GM19455 (cell line): ENCODE measurements at regions not wholly inside any gene's neighbourhood (a gene's known extent, or its start where the extent isn't known, plus 50 kb on each side); places are given as distances from the start of the nearest gene placed in this dataset.
"Not testable (repeated sequence)": the region's sequence is repeated elsewhere in the genome, so short reads cannot be mapped to it uniquely, and the experiment has no call there.

Experiments
- ATAC-seq: cut with Tn5 transposase; IDR thresholded peaks from one replicate; pipeline ENCODE4 v1.9.1; 2021; ENCODE audit not compliant: unreplicated experiment

DNA sequence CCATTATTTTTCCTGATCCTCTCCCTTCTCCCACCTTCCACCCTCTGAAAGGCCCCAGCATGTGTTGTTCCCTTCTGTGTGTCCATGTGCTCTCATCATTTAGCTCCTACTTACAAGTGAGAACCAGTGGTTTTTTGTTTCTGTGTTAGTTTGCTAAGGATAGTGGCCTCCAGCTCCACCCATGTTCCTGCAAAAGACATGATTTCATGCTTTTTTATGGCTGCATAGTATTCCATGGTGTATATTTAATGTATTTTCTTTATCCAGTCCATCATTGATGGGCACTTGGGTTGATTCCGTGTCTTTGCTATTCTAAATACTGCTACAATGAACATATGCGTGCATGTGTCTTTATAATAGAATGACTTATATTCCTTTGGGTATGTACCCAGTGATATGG, 89.4 kb upstream of the C1orf174 start:
- ATAC-seq: no peak

DNA sequence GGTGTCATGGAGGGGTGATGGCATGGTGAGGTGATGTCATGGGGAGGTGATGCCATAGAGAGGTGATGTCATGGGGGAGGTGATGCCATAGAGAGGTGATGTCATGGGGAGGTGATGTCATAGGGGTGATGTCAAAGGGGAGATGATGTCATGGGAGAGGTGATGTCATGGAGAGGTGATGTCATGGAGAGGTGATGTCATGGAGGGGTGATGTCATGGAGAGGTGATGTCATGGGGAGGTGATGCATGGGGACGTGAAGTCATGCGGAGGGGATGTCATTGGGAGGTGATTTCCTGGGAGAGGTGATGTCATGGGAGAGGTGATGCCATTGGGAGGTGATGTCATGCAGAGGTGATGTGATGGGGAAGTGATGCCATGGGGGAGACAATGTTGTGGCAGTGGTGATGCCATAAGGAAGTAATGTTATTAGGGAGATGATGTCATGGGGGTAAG, 92.1 kb upstream of the C1orf174 start:
- no peak for ATAC-seq

DNA sequence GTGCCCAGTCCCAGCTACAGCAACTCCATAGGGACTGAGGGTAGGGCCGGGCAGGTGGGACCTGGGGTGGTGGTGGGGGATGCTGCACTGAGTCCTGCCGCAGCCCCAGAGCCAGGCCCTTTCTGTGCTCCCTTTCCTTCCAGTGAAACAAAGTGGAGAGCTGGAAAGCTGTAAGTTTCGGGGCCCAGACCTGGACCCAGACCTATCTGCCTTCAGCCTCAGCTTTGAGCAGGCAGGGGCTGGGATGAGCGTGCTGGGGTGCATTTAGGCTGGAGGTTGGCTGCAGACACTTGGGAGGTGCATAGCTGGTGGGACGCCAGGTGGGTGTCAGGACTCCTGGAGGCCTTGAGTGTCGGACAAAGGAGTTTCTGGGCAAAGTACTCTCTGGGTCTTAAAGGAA, 92.7 kb upstream of the C1orf174 start:
- no peak for ATAC-seq

DNA sequence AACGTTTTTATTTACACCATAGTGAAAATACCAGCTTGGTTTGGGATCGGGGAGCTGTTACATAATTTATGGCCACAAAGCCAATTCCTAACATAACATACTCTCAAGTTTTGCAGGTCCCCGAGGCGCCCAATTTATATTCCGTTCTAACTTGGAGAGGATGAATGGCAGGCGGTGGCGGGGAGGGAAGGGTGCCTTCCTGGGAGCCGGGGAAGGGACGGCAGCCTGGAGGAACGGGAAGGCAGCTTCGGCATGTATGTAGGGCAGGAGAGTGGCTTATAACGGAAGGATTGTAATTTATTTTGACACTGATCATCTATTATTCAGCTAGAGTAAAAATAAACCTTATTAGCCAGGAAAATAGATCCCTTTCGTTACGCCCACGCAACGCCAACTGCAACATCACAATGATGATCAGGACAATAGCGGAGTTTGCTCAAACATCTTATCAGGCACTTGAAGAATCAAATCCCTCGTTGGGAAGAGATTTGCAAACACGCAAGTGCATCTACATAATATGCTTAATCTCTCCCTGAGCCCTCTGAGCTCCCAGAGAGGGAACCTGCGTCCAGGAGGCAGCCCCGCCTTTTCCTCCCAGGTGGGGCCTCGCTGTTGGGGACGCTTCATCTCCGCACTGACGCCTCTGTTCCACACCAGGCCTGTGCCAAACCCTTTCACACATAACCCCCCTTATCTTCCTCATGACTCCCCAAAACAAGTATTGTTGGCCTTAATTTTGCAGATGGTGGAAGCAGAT, 93.7 kb upstream of the C1orf174 start:
- ATAC-seq: no peak

DNA sequence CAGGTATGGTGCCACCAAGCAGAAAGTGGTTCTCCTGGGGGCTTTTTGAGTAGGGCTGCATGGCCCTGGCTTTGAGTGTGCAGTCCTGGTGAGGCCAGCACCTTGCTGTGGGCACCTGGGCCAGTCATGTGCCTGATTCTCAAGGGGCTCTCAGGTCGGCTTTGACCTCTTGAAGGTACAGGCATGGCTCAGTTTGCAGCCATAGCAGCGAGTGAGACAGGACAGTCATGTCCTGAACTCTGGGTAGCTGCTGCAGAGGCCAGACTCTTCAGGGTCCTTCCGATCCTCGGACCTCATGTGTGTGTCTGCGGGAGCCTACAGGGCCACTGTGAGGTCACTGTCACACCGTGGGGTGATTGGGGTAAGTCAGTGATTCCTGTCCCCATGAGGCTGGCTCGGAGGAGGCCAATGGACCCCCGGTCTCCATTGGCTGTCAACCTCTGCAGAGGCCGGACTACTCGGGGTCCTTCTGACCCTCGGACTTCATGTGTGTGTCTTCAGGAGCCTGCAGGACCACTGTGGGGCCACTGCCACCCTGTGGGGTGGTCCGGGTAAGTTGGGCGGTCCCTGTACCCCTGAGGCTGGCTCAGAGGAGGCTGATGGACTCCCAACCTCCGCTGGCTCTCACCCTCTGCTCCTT, 95.2 kb upstream of the C1orf174 start:
- ATAC-seq: no peak

DNA sequence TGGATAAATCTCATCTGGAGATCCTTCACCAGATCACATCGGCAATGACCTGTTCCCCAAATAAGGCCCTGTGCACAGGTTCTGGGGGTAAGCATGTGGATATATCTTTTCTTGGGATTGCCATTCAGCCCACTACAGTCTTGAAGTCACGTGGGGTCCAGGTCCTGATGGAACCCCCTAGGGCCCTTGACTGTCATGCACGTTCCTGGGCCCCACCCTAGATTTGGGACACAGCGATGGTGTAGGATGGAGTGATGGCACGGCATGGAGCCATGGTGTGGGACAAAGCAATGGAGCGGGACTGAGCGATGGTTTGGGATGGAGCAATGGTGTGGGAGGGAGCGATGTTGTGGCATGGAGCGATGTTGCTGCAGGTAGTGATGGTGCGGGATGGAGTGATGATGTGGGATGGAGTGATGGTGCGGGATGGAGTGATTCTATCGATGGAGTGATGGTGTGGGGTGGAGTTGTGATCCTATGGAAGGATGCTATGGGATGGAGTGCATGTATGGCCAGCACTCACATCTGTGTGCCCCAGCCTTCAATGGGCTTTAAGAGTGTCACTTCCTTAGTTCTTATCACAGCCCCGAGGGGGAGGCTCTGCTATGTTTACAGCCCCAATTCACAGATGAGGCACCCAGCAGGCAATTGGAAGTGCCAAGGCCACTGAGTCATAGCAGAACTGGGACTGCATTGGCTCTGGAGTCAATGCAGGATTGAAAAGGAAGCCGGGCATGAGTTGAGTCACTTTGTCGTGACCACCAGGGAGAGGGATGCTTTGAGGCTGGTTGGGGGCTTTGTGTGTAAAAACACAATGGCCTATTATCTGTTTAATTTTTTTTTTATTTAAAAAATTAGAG, 97.0 kb upstream of the C1orf174 start:
- no peak for ATAC-seq

DNA sequence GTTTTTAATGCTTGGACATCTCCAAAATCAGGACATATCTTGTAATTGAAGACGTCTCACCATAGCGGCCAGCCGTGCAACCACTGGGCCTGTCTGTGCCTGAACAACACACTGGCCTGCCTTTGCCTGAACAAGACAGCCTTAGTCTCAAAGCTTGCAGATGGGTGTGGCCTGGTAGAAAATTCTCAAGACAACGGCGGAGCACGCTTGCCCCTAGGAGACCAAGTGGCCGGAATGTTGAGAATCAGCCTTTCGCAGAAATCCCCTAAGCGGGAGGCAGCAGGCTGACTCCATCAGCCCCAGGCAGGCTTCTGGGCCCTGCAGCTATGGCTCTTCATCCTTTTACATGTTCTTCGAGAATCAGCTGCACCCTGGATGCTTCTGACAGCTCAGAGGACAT, 98.0 kb upstream of the C1orf174 start:
- ATAC-seq: no peak

DNA sequence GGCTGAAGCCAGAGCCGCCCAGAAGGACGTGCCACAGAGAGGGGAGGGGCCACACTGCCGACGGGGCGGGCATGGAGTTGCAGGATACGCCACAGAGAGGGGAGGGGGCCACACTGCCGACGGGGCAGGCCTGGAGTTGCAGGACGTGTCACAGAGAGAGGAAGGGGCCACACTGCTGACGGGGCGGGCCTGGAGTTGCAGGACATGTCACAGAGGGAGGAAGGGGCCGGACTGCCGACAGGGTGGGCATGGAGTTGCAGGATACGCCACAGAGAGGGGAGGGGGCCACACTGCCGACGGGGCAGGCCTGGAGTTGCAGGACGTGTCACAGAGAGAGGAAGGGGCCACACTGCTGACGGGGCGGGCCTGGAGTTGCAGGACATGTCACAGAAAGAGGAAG, 99.4 kb upstream of the C1orf174 start:
- not testable (repeated sequence) for ATAC-seq

DNA sequence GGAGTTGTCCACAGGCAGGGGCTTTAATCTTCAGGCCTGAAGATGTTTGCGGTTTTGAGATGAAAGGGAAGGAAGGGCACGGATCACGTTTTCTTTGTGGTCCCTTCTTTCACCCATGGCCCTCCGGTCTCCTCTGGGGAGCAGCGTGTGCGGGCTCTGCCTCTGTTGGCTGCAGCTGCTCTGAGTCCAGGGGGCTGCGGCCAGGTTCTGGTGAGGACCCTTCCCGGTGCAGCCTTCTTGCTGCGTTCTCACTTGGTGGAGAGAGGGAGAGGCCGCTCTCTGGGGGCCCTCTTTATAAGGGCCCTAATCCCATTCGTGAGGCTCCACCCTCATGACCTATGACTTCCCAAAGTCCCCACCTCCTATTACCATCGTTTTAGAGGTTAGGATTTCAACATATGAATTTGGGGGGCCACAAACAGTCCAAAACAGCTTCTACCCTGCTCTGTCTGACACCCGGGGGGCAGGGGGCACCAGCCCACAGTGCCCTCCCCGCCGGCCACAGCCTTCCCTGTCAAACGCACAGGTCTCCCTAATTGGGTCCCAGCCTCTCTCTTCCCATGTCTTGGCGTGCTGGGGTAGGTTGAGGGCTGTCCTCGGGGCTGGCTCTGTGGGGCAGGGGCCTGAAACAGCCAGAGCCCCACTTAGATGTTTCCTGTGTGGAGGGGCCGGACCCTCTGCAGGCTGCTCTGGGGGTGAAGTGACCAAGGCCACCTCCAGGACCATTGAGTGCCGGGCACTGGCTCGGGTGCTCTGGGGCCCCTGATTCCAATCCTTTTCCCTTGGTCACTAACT, 100.1 kb upstream of the C1orf174 start:
- no peak for ATAC-seq

DNA sequence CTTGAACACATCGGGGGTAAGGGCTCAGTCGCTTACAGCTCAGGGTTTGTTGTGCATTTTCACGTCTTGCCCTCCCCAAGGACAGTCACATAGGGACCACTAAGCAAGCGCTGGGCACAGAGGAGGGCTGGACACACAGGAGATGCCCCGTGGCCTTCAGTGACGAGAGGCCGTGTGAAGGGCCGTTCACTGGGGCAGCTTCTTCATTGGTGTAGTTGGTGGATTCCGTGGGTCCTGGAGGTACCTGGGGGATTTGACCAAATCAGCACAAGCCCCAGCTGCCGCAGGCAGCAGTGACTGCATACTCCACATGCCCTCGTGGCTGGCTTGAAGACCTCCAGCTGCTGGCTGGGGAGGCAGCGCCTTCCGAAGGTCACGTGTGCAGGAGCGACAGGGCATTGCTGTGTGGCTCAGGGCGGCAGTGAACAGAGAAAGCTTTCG, 100.8 kb upstream of the C1orf174 start:
- no peak for ATAC-seq

DNA sequence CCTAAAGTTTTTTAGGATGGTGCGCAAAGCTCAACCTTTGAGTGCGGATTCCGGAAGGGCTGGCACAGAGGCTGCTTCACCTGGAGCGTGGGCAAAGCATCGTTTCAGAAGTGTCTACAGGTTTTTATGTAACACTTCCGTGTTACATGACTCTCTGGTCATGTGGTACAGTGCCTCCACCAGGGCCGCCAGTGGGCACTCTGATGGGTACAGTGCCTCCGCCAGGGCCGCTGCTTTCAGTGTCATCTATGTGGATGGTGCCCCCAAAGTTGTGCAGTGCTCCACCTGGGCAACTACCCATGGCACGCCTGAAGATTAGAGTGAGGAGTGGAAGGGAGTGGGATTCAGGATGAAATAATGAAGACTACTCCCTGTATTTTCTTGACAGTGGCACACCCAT, 101.4 kb upstream of the C1orf174 start:
- no peak for ATAC-seq

DNA sequence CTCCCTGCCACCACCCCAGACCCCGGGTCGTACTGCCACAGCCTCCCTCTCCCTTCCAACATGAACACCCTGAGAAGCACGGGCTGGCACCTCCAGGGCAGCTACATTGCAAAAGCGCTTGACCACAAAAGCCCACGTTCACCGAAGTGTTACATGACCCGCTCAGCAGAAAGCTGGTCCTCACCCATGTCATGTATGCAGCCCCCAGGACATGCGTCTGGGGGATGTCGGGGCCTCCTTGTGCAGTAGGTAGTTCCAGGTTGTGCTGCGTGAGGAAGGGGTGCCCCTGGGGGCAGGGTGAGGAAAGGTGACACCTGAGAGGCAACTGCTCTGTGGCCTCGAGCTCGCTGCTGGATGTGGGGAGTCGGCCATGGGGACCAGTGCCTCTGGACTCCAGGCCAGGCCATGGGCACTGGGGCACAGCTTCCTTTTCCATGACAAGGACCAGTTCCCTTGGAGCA, 102.0 kb upstream of the C1orf174 start:
- no peak for ATAC-seq

DNA sequence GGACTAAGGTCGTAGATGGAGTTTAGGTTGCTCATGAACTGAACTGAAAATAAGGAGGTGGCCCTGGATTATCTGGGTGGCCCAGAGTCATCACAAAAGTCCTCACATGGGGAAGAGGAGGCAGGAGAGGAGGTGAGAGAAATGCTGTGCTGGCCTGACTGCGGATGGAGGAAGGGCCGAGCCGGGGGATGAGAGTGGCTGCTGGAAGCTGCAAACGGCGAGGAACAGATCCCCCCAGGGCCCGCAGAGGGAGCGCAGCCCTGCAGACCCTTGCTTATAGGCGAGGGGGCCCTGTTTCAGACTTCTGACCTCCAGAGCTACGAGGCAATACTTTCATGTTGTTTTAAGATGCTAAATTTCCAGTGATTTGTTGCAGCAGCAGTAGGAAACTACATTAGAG, 102.7 kb upstream of the C1orf174 start:
- no peak for ATAC-seq

DNA sequence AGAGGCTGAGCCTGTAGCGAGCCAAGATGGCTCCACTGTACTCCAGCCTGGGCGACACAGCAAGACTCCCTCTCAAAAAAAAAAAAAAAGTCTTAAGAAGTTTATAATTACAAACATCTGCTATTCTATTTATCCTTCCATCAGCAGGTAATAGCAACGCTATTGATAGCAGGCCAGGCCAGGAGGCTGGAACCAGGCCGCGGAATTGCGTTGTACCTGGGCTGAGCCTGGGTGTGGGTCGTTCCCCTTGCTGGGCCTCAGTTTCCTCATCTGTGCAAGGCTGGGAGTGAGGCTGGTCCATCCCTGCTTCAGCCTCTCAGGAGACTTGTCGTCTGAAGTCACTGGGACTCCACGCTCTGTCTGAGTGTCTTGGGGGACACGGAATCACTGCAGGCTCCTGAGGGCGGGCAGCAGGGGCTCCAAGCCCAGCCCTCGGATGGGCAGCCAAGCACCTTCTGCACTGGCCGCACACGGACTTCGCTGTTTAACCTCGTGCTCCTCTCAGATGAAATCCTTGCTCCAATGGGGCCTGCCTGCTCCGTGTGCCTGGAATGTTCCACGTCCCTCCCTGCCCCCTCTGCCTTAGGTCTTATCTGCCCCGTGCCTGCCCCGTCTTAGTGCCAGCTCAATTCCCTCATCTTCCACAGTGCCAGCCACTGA, 103.9 kb upstream of the C1orf174 start:
- no peak for ATAC-seq

DNA sequence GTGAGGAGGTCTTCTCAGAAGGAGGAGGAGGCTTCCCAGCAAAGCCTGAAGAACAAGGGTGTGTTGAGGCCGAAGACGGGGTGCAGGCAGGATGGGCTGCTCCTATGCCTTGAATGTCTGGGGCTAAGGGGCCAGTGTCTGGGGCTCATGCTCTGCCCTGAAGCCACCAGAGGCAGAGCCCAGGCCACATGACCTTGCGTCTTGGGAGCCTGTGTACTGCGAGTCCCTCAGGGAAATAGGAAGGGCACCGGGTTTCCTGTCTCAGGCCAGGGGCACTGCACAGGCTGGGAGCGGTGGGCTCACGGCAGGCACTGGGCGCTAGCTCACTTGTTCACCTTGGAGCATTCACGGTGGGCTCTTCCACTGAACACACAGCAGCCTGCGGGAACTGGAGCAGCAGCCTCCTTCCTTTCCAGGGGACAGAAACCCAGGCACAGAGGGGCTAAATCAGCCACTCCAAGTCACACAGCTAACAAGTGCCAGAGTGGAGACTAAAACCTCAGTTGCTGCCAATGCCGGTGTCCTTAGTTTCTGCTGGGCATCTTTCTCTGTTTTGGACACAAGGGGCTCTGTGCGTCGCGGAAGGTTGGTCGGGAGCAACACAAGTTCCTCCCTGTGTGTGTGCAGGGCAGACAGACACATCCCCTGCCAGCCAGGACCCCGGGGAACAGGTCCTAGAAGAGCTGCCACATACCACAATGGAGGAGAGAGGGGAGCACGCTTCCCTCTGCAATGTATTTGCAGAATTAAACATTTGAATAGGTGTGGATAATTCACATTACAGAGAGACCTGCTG, 104.8 kb upstream of the C1orf174 start:
- ATAC-seq: no peak

DNA sequence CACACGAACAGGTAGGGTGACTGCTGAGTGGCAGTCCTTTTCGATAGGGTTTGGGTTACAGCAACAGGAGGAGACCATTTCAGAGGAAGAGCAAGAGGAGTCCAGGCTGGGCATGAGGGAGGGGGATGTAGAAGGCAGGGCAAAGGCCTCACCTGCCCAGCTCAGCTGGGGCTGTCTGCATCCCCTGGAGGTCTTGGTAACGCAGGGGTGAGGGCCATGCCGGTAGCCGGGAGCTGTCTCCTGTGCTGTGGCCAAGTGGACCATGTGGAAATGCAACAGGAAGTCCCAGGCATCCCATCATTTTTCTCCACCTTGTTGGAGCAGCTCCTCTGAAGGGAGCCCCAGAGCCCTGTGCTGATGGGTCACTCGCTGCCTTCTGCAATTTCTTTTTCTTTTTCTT, 105.4 kb upstream of the C1orf174 start:
- no peak for ATAC-seq

DNA sequence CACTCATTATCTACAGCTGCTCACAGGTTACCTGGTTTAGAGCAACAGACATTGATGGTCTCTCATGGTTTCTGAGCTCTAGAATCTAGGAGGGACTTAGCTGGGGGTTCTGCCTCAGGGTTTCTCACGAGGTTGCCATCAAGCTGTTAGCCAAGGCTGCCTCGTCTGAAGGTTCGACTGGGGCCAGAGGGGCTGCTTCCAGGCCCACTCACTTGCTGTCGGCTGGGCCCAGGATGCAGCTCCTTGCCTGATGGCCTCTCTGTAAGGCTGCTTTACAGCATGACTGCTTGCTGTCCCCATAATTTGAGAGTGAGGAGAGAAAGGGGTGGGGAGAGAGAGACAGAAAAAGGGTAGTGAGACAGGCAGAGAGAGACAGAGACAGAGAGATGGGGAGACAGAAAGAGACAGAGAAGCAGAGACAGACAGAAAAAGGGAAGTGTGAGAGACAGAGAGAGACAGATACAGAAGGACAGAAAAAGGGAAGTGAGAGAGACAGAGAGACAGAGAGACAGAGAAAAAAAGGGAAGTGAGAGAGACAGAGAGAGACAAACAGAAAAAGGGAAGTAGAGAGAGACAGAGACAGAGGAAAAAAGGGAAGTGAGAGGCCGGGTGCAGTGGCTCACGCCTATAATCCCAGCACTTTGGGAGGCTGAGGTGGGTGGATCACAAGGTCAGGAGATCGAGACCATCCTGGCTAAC, 106.8 kb upstream of the C1orf174 start:
- ATAC-seq: no peak

DNA sequence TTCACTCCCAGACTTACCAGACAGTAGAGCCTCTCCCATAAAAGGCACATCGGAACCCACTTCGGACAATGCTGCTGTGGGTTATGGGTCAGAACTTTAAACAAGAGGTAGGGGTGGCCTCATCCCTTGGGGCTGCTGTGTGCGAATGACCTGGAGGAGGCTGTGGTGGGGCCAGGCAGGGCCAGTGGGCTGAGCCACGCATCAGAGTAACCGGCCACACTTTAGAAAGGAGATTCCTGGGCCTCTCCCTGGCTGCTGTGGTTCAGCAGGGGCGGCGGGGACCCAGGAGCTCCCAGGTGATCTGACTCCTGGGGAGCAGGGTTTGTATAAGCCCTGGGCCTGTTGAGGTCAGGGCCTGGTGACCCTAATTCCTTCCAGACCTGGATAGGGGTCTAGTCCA, 110.2 kb upstream of the C1orf174 start:
- no peak for ATAC-seq
